Keratinocyte (primary cell): ENCODE measurements at regions not wholly inside any gene's neighbourhood (a gene's known extent, or its start where the extent isn't known, plus 50 kb on each side); places are given as distances from the start of the nearest gene placed in this dataset.

Experiments used
- DNase-seq: peaks from one replicate; pipeline ENCODE4 v3.0.0-alpha.2; 2011; ENCODE audit warnings: low read depth, missing footprints, low spot score
- FAIRE-seq: peaks from 2 replicates; lab custom pipeline; 2011; peaks lifted over from hg19 to GRCh38; lab: Jason Lieb, UNC
- H2AFZ ChIP-seq: 2 replicates; pipeline ENCODE4 v1.6.0; 2012; ENCODE audit warnings: low read length, control low read depth, inconsistent platforms; ENCODE audit not compliant: control insufficient read depth
- H3K27ac ChIP-seq: 2 replicates; pipeline ENCODE4 v1.5.1; 2011; ENCODE audit warnings: low read length; ENCODE audit not compliant: control insufficient read depth, insufficient read depth
- H3K27me3 ChIP-seq: 3 replicates; pipeline ENCODE4 v1.6.0; 2011; ENCODE audit warnings: low read length; ENCODE audit not compliant: control insufficient read depth, insufficient read depth; ENCODE audit errors: extremely low read depth
- H3K36me3 ChIP-seq, 2 experiments: 2 replicates in 1 of 2; 3 replicates in 1 of 2; pipeline ENCODE4 v1.5.1; 2011; ENCODE audit warnings: low read length in 2 of 2, mild to moderate bottlenecking in 1 of 2; ENCODE audit not compliant: control insufficient read depth in 2 of 2, insufficient read depth in 2 of 2; ENCODE audit errors: extremely low read depth in 1 of 2
- H3K4me1 ChIP-seq: 3 replicates; pipeline ENCODE4 v1.5.1; 2011; ENCODE audit warnings: low read length; ENCODE audit not compliant: control insufficient read depth, insufficient read depth; ENCODE audit errors: extremely low read depth
- H3K4me2 ChIP-seq: 3 replicates; pipeline ENCODE4 v1.6.0; 2011; ENCODE audit warnings: low read depth, low read length; ENCODE audit not compliant: control insufficient read depth, insufficient read depth; ENCODE audit errors: extremely low read depth
- H3K4me3 ChIP-seq, 3 experiments: fragments of 200-600 bp in 1 of 3; sonication (generic) in 1 of 3; 2 replicates in 2 of 3; 3 replicates in 1 of 3; pipeline ENCODE4 v1.5.1; 2011 to 2016; ENCODE audit warnings: low read length in 3 of 3, mild to moderate bottlenecking in 3 of 3, control low read depth in 2 of 3, inconsistent platforms in 1 of 3, low read depth in 1 of 3, mixed read lengths in 1 of 3, mixed run types in 1 of 3, moderate library complexity in 1 of 3; ENCODE audit not compliant: control insufficient read depth in 2 of 3, insufficient read depth in 2 of 3; ENCODE audit errors: extremely low read depth in 1 of 3
- H3K79me2 ChIP-seq: 2 replicates; pipeline ENCODE4 v1.6.0; 2012; ENCODE audit warnings: low read length; ENCODE audit not compliant: control insufficient read depth, insufficient read depth
- H3K9ac ChIP-seq: 3 replicates; pipeline ENCODE4 v1.6.0; 2011; ENCODE audit warnings: low read length; ENCODE audit not compliant: control insufficient read depth, insufficient read depth; ENCODE audit errors: extremely low read depth
- H3K9me1 ChIP-seq: 3 replicates; pipeline ENCODE4 v1.6.0; 2011; ENCODE audit warnings: low read length; ENCODE audit not compliant: control insufficient read depth, insufficient read depth; ENCODE audit errors: extremely low read depth
- H3K9me3 ChIP-seq: 2 replicates; pipeline ENCODE4 v1.5.1; 2012; ENCODE audit warnings: low read depth, low read length; ENCODE audit not compliant: control insufficient read depth
- H4K20me1 ChIP-seq: 3 replicates; pipeline ENCODE4 v1.6.0; 2011; ENCODE audit warnings: low read length; ENCODE audit not compliant: control insufficient read depth, insufficient read depth; ENCODE audit errors: extremely low read depth
- CTCF ChIP-seq, 3 experiments: IDR thresholded peaks in 1 of 3; conservative IDR thresholded peaks in 1 of 3; optimal IDR thresholded peaks in 1 of 3; 2 replicates in 2 of 3; 3 replicates in 1 of 3; pipeline versions ENCODE3 to v1.5.1; 2011; ENCODE audit warnings: low read length in 3 of 3, mild to moderate bottlenecking in 3 of 3, moderate library complexity in 2 of 3, control low read depth in 1 of 3, inconsistent platforms in 1 of 3; ENCODE audit not compliant: insufficient read depth in 2 of 3; ENCODE audit errors: extremely low read depth in 1 of 3
- EZH2 ChIP-seq: IDR thresholded peaks from one replicate; pipeline ENCODE4 v1.6.1; 2012; ENCODE audit warnings: inconsistent platforms, mild to moderate bottlenecking, low read length, moderate library complexity
- dilution Hi-C: fragments of 300-500 bp; cut with MboI; formaldehyde crosslinking; loops from one replicate; pipeline ENCODE4 v1.7.0; 2020; ENCODE audit warnings: low sequenced_read_pairs; ENCODE audit not compliant: extremely low pct_ligation_motif_present

- Histone ChIP-seq H3K4me3 (no peak overlapping the region), H4K20me1 (no peaks in the 10 kb centered on the region), H3K27ac (no peak overlapping the region), H3K9me1 (no peaks in the 10 kb centered on the region), H3K4me1 (no peaks in the 10 kb centered on the region), H2AFZ (no peak overlapping the region), H3K4me2 (no peak overlapping the region), H3K9me3 (no peaks in the 10 kb centered on the region), H3K79me2 (no peaks in the 10 kb centered on the region), H3K36me3 (no peaks in the 10 kb centered on the region), H3K27me3 (no peaks in the 10 kb centered on the region), H3K9ac (no peak overlapping the region)
- DNase-seq (no peak), FAIRE-seq (no peak)
- TF ChIP-seq CTCF (optimal IDR thresholded peaks at IDR 0.05 in 1 of 3, IDR thresholded peaks at IDR 0.05 in 1 of 3, conservative IDR thresholded peaks at IDR 0.05 in 1 of 3; ENCODE audit: extremely low read depth in 1 of 3, insufficient read depth in 2 of 3, low read length in 3 of 3), result no peak
- no peak for TF ChIP-seq EZH2
- dilution Hi-C loops, result no loop called here
These were observed 560.5 kb upstream of the NR5A2 start for GRCh38 chr1:199466961-199467360.

GRCh38 chr1:199472018-199472417 is 555.5 kb upstream of the NR5A2 start:
- H3K9ac ChIP-seq, result no peak overlapping the region
- no peaks in the 10 kb centered on the region for H3K4me1 ChIP-seq
- H3K79me2 ChIP-seq, result no peaks in the 10 kb centered on the region
- H3K27ac ChIP-seq, result no peak overlapping the region
- no peak overlapping the region for H3K4me2 ChIP-seq
- no peak for FAIRE-seq
- no peak for TF ChIP-seq CTCF (optimal IDR thresholded peaks at IDR 0.05 in 1 of 3, IDR thresholded peaks at IDR 0.05 in 1 of 3, conservative IDR thresholded peaks at IDR 0.05 in 1 of 3; ENCODE audit: extremely low read depth in 1 of 3, insufficient read depth in 2 of 3, low read length in 3 of 3)
- TF ChIP-seq EZH2, result no peak
- dilution Hi-C loops, result no loop called here
- no peaks in the 10 kb centered on the region for H3K9me1 ChIP-seq
- no peaks in the 10 kb centered on the region for H3K36me3 ChIP-seq
- H2AFZ ChIP-seq, result no peak overlapping the region
- no peak for DNase-seq
- H3K9me3 ChIP-seq, result no peaks in the 10 kb centered on the region
- H3K4me3 ChIP-seq, result no peak overlapping the region
- no peaks in the 10 kb centered on the region for H3K27me3 ChIP-seq
- H4K20me1 ChIP-seq, result no peaks in the 10 kb centered on the region
